ENCODE measurements at regions not wholly inside any gene's neighbourhood (a gene's known extent, or its start where the extent isn't known, plus 50 kb on each side); places are given as distances from the start of the nearest gene placed in this dataset.

GRCh38 chr7:113775804-113776203 lies 143.0 kb downstream of the PPP1R3A start:
- TF ChIP-seq POLR2A (IDR thresholded peaks at IDR 0.05) (no peak), CTCF (IDR thresholded peaks at IDR 0.05) (no peak)

All from esophagus squamous epithelium (tissue), 4 donors.